CD4-positive, alpha-beta memory T cell (primary cell): ENCODE measurements at regions not wholly inside any gene's neighbourhood (a gene's known extent, or its start where the extent isn't known, plus 50 kb on each side); places are given as distances from the start of the nearest gene placed in this dataset.
A peak's percentile ranks its signal among the peaks of the same experiment; 100 is the strongest.

Experiments
- CTCF ChIA-PET: fragments of 350-600 bp; sonication (Branson Sonifier 250); formaldehyde crosslinking; loops from one replicate; lab custom pipeline; 2021; ENCODE audit warnings: inconsistent platforms; ENCODE audit not compliant: partially characterized antibody; lab: Charles Lee
- POLR2A ChIA-PET: fragments of 350-600 bp; sonication (Branson Sonifier 250); formaldehyde crosslinking; loops from one replicate; lab custom pipeline; 2021; ENCODE audit not compliant: partially characterized antibody; lab: Charles Lee
- DNase-seq, 5 donors: peaks; one replicate each; pipeline versions ENCODE4 v3.0.0 to v3.0.0-alpha.2; 2020 to 2022; ENCODE audit warnings: mixed read lengths in 1 of 5
- H3K27ac ChIP-seq: one replicate; pipeline ENCODE4 v1.7.0; 2013; ENCODE audit warnings: low read depth, low read length
- H3K27me3 ChIP-seq: 2 replicates; pipeline ENCODE4 v1.7.0; 2013; ENCODE audit warnings: mild to moderate bottlenecking, low read length, moderate library complexity; ENCODE audit not compliant: insufficient read depth
- H3K36me3 ChIP-seq: 2 replicates; pipeline ENCODE4 v1.7.0; 2013; ENCODE audit warnings: mild to moderate bottlenecking, low read length, moderate library complexity; ENCODE audit not compliant: insufficient read depth
- H3K4me1 ChIP-seq: 2 replicates; pipeline ENCODE4 v1.7.0; 2013; ENCODE audit warnings: mild to moderate bottlenecking, low read length, moderate library complexity; ENCODE audit not compliant: insufficient read depth
- H3K4me3 ChIP-seq, 2 donors: one replicate each; pipeline ENCODE4 v1.7.0; 2013; ENCODE audit warnings: low read length in 2 of 2, mild to moderate bottlenecking in 1 of 2
- H3K9me3 ChIP-seq, 2 donors: one replicate each; pipeline ENCODE4 v1.7.0; 2013; ENCODE audit warnings: low read length in 2 of 2, control low read depth in 1 of 2; ENCODE audit not compliant: control insufficient read depth in 1 of 2
- H3K27ac Mint-ChIP-seq, 7 donors: one replicate each; pipeline ENCODE4 v1.8.0; 2020 to 2021; ENCODE audit warnings: mixed read lengths in 7 of 7, mild to moderate bottlenecking in 6 of 7, inconsistent platforms in 3 of 7, moderate library complexity in 3 of 7
- H3K27me3 Mint-ChIP-seq, 2 donors: one replicate each; pipeline ENCODE4 v1.8.0; 2020 to 2021; ENCODE audit warnings: mixed read lengths in 2 of 2
- H3K36me3 Mint-ChIP-seq, 2 donors: one replicate each; pipeline ENCODE4 v1.8.0; 2020 to 2021; ENCODE audit warnings: mixed read lengths in 2 of 2, inconsistent platforms in 1 of 2, mild to moderate bottlenecking in 1 of 2
- H3K4me1 Mint-ChIP-seq, 4 donors: one replicate each; pipeline ENCODE4 v1.8.0; 2020 to 2021; ENCODE audit warnings: mixed read lengths in 4 of 4, mild to moderate bottlenecking in 1 of 4
- H3K4me3 Mint-ChIP-seq, 8 donors: one replicate each; pipeline ENCODE4 v1.8.0; 2020 to 2021; ENCODE audit warnings: mixed read lengths in 8 of 8, mild to moderate bottlenecking in 7 of 8, moderate library complexity in 6 of 8, inconsistent platforms in 3 of 8
- H3K9me3 Mint-ChIP-seq, 8 donors: one replicate each; pipeline ENCODE4 v1.8.0; 2020 to 2021; ENCODE audit warnings: mixed read lengths in 8 of 8, mild to moderate bottlenecking in 5 of 8, inconsistent platforms in 3 of 8, moderate library complexity in 1 of 8
- intact Hi-C: fragments of 100-400 bp; cut with micrococcal nuclease; formaldehyde crosslinking; loops from one replicate; pipeline ENCODE4 v1.15.1; 2023

DNA sequence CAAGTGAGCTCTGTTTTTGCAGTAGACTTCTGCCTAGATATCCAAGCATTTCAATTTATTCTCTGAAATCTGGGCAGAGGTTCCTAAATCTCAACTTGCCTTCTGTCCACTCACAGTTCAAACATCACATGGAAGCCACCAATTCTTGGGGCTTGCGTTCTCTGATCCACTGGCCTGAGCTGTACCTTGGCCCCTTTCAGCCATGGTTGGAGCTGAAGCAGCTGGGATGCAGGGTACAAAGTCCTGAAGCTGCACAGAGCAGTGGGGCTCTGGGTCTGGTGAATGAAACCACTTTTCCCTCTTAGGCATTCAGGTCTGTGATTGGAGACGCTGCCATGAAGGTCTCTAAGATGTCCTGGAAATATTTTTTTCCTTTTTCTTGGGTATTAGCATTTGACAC lies 137.6 kb upstream of the KDM5D start:
- H3K36me3 Mint-ChIP-seq = no peaks in the 10 kb centered on the region
- ChIA-PET POLR2A (no interaction called here), CTCF (no interaction called here)
- no peak overlapping the region for H3K27ac Mint-ChIP-seq
- H3K9me3 Mint-ChIP-seq = no peaks in the 10 kb centered on the region
- H3K36me3 ChIP-seq = no peaks in the 10 kb centered on the region
- no peaks in the 10 kb centered on the region for H3K4me1 ChIP-seq
- H3K4me1 Mint-ChIP-seq = no peaks in the 10 kb centered on the region
- intact Hi-C loops = no loop called here
- H3K27me3 Mint-ChIP-seq = no peaks in the 10 kb centered on the region
- no peak for DNase-seq
- no peaks in the 10 kb centered on the region for H3K9me3 ChIP-seq
- no peak overlapping the region for H3K4me3 ChIP-seq
- H3K4me3 Mint-ChIP-seq = no peak overlapping the region
- H3K27ac ChIP-seq = no peak overlapping the region
- no peaks in the 10 kb centered on the region for H3K27me3 ChIP-seq

DNA sequence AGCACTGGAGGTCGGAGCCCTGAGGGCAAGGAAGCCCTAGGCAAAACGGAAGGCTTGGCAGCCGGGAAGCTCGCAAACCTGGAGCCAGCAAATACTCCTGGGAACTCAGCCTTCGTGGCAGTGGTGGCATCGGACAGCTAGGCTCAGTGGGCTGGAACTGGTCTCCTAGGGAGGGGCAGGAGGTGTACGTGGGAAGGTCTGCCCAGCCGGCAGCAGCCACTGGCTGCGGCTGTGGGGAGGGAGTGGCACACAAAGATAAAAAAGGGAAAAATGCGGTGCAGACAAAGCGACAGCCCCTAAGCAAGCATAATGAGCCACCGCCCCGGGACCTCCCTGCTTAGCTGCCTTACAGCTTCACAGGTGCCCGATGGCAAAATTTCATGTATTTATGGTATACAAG lies 125.2 kb upstream of the KDM5D start:
- POLR2A ChIA-PET = no interaction called here
- CTCF ChIA-PET = no interaction called here
- Mint-ChIP-seq H3K27me3 (no peaks in the 10 kb centered on the region), H3K27ac (no peak overlapping the region), H3K4me1 (no peaks in the 10 kb centered on the region), H3K9me3 (no peaks in the 10 kb centered on the region), H3K36me3 (no peaks in the 10 kb centered on the region), H3K4me3 (peak overlapping the region in 1 of 8 donors; percentile 57)
- no peaks in the 10 kb centered on the region for H3K36me3 ChIP-seq
- H3K27me3 ChIP-seq = no peaks in the 10 kb centered on the region
- no peaks in the 10 kb centered on the region for H3K9me3 ChIP-seq
- intact Hi-C loops = no loop called here
- no peak overlapping the region for H3K27ac ChIP-seq
- no peak for DNase-seq
- no peaks in the 10 kb centered on the region for H3K4me1 ChIP-seq
- no peak overlapping the region for H3K4me3 ChIP-seq

DNA sequence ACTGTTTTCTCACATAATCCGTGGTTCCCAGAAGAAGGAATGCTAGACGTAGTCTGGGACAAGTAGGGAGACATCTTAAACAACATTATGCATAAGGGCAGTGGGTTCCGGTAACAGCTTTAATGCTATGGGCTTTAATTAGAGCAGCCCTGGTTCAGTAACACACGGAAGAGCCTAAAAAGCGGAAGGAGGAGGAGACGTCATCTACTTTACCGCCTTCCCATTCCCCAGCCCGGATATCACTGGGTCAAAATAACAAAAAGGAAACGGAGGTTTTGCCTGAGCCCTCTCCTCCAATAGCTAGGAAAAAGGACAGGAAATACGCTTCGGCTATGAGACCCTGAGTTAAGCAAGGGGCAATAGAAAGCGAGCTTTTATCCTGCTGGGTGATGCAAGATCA lies 124.8 kb upstream of the KDM5D start:
- no peak for DNase-seq
- no peaks in the 10 kb centered on the region for H3K27me3 ChIP-seq
- H3K9me3 ChIP-seq = no peaks in the 10 kb centered on the region
- H3K27me3 Mint-ChIP-seq = peaks cover 0 to 1% of the 10 kb centered on the region in 2 donors
- no peaks in the 10 kb centered on the region for H3K36me3 ChIP-seq
- H3K27ac Mint-ChIP-seq = peak overlapping the region in 1 of 7 donors; percentile 35
- H3K4me3 Mint-ChIP-seq = peak overlapping the region in 1 of 8 donors; percentile 57
- no peaks in the 10 kb centered on the region for H3K9me3 Mint-ChIP-seq
- no peaks in the 10 kb centered on the region for H3K4me1 Mint-ChIP-seq
- H3K4me3 ChIP-seq = no peak overlapping the region
- intact Hi-C loops = no loop called here
- POLR2A ChIA-PET = no interaction called here
- no peaks in the 10 kb centered on the region for H3K4me1 ChIP-seq
- no peaks in the 10 kb centered on the region for H3K36me3 Mint-ChIP-seq
- CTCF ChIA-PET = no interaction called here
- no peak overlapping the region for H3K27ac ChIP-seq

DNA sequence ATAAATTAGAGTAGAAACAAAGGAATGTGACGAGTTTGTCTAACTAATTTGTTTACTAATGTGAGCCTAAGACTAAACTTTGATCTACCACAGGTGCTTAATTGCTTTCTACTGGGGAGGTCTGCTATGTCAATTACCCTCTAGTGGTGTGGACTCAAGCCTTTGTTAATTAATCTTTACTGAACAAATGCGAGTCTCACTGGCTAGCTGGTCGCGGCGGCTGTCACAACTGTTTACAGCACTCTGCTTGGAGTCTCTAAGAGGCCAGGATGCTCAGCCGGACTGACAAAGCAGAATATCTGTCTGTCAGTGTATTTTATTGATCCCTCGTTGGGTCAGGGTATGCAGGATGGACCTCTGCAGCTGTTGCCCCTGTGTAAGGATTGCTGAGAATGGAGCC lies 124.1 kb upstream of the KDM5D start:
- peaks cover 0 to 1% of the 10 kb centered on the region in 2 donors for H3K27me3 Mint-ChIP-seq
- no peaks in the 10 kb centered on the region for H3K4me1 ChIP-seq
- H3K4me1 Mint-ChIP-seq = no peaks in the 10 kb centered on the region
- H3K9me3 Mint-ChIP-seq = no peaks in the 10 kb centered on the region
- ChIA-PET CTCF (no interaction called here), POLR2A (no interaction called here)
- H3K27ac ChIP-seq = no peak overlapping the region
- H3K27me3 ChIP-seq = no peaks in the 10 kb centered on the region
- intact Hi-C loops = no loop called here
- DNase-seq = no peak
- H3K36me3 ChIP-seq = no peaks in the 10 kb centered on the region
- no peak overlapping the region for H3K27ac Mint-ChIP-seq
- H3K4me3 Mint-ChIP-seq = no peak overlapping the region
- no peaks in the 10 kb centered on the region for H3K36me3 Mint-ChIP-seq
- H3K4me3 ChIP-seq = no peak overlapping the region
- H3K9me3 ChIP-seq = no peaks in the 10 kb centered on the region

DNA sequence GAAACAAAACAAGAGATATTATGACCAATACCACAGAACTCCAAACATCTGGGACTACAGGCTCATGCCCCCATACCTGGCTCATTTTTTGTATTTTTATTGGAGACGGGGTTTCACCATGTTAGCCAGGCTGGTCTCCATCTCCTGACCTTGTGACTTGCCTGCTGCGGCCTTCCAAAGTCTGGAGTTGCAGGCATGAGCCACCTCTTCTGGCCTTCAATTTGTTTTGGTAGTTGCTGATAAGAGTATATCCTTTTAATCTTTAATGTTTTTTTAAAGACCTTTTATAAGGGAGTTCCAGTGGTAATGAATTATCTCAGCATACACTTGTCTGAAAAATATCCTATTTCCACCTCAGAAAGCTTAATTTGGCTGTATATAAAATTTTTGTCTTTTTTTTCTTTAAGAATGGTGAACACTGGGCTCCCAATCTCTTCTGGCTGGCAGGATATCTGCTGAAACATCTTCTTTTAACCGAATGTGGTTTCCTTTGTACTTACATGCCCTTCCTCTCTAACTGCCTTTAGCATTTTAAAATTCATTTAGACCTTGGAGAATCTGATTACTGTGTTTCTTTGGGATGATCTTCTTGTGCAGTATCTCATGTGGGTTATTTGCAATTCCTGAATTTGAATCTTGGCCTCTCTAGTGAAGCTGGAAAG lies 112.1 kb upstream of the KDM5D start:
- CTCF ChIA-PET = no interaction called here
- Mint-ChIP-seq H3K4me3 (peak overlapping the region in 1 of 8 donors; percentile 28), H3K4me1 (peaks cover 0 to 7% (median 3%) of the 10 kb centered on the region in 4 donors), H3K27me3 (peaks cover 0 to 1% of the 10 kb centered on the region in 2 donors), H3K36me3 (no peaks in the 10 kb centered on the region), H3K9me3 (no peaks in the 10 kb centered on the region), H3K27ac (no peak overlapping the region)
- no peak for DNase-seq
- H3K27ac ChIP-seq = no peak overlapping the region
- H3K4me3 ChIP-seq = no peak overlapping the region
- H3K36me3 ChIP-seq = no peaks in the 10 kb centered on the region
- no peaks in the 10 kb centered on the region for H3K27me3 ChIP-seq
- no peaks in the 10 kb centered on the region for H3K9me3 ChIP-seq
- intact Hi-C loops = no loop called here
- no peaks in the 10 kb centered on the region for H3K4me1 ChIP-seq
- POLR2A ChIA-PET = no interaction called here

DNA sequence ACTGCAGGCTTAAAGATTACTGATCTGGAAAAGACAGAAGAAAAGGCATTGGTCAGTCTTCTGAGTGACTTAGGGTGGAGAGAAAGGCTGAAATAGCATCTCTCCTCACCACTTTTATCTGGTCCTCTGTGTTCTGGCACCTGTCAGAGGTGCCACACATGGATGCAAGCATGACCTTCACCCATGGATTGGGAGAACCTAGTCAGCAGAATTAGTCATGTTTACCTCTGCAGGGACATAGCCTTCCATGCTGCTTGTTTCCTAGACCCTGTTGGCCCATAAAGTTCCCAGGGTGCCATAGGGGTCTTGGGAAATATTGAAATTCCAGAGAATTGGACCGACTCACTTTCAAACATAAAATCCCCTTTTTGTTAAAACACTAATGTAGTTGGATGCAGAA lies 98.4 kb upstream of the KDM5D start:
- Mint-ChIP-seq H3K27me3 (peaks cover 0 to 2% of the 10 kb centered on the region in 2 donors), H3K27ac (no peak overlapping the region), H3K4me3 (no peak overlapping the region), H3K36me3 (no peaks in the 10 kb centered on the region), H3K9me3 (no peaks in the 10 kb centered on the region), H3K4me1 (no peaks in the 10 kb centered on the region)
- DNase-seq = no peak
- Histone ChIP-seq H3K27me3 (no peaks in the 10 kb centered on the region), H3K36me3 (no peaks in the 10 kb centered on the region), H3K4me1 (no peaks in the 10 kb centered on the region), H3K4me3 (no peak overlapping the region), H3K9me3 (no peaks in the 10 kb centered on the region), H3K27ac (no peak overlapping the region)
- POLR2A ChIA-PET = no interaction called here
- CTCF ChIA-PET = no interaction called here
- intact Hi-C loops = no loop called here

DNA sequence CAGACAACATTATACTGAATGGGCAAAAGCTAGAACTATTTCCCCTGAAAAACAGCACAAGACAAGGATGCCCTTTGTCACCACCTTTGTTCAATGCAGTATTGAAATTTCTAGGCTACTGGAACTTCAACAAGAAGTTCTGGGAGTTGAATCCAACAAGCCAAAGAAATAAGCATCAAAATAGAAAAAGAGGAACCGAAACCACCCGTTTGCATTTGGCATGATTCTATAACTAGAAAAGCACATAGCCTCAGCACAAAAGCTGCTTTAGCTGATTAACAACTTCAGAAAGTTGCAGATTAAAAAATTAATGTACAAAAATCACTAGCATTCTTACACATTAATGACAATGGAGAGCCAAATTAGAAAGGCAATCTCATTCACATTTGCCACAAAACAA lies 79.6 kb upstream of the KDM5D start:
- CTCF ChIA-PET = no interaction called here
- H3K4me1 Mint-ChIP-seq = peaks cover 0 to 5% (median under 1%) of the 10 kb centered on the region in 4 donors

DNA sequence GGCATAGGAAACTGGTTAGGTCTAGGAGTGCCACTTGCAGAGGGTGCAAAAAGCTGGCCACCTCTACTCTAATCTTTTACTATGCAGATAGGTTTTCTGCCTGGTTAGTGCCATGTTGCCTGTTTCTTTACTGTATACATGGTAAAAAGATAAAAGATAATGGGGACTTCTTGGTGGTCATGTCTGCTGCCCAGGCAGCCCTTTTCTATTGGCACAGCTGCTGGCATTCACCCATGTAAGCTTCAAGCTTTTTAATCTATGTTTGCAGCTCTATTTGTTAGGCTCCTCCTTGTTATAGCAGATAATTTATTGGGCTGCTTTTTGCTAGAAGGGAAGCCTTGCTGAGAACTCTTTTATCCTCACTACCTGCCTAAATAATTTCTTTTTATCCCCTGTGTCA lies 74.0 kb upstream of the KDM5D start:
- Mint-ChIP-seq H3K4me3 (no peak overlapping the region), H3K9me3 (no peaks in the 10 kb centered on the region), H3K27me3 (peaks cover 3 to 6% of the 10 kb centered on the region in 2 donors), H3K4me1 (no peaks in the 10 kb centered on the region), H3K27ac (no peak overlapping the region), H3K36me3 (no peaks in the 10 kb centered on the region)
- POLR2A ChIA-PET = no interaction called here
- no peaks in the 10 kb centered on the region for H3K9me3 ChIP-seq
- intact Hi-C loops = no loop called here
- H3K4me3 ChIP-seq = no peak overlapping the region
- H3K4me1 ChIP-seq = no peaks in the 10 kb centered on the region
- H3K36me3 ChIP-seq = no peaks in the 10 kb centered on the region
- no peak overlapping the region for H3K27ac ChIP-seq
- H3K27me3 ChIP-seq = no peaks in the 10 kb centered on the region
- CTCF ChIA-PET = no interaction called here
- no peak for DNase-seq

More for the DNA sequence above, 79.6 kb upstream of the KDM5D start:
- Histone ChIP-seq H3K36me3 (no peaks in the 10 kb centered on the region), H3K27ac (no peak overlapping the region), H3K27me3 (no peaks in the 10 kb centered on the region), H3K4me3 (no peak overlapping the region), H3K4me1 (no peaks in the 10 kb centered on the region), H3K9me3 (no peaks in the 10 kb centered on the region)
- Mint-ChIP-seq H3K36me3 (no peaks in the 10 kb centered on the region), H3K27ac (no peak overlapping the region), H3K4me3 (no peak overlapping the region), H3K9me3 (no peaks in the 10 kb centered on the region), H3K27me3 (peaks cover 2 to 3% of the 10 kb centered on the region in 2 donors)
- POLR2A ChIA-PET = no interaction called here
- intact Hi-C loops = no loop called here
- no peak for DNase-seq
